GM23338 (cell line): ENCODE measurements at regions not wholly inside any gene's neighbourhood (a gene's known extent, or its start where the extent isn't known, plus 50 kb on each side); places are given as distances from the start of the nearest gene placed in this dataset.

Source experiments
- ATAC-seq: fragments of 200-7000 bp; cut with Tn5 transposase; 3 replicates; pipeline ENCODE4 v1.9.1; 2020
- DNase-seq: peaks from one replicate; pipeline ENCODE4 v3.0.0-alpha.2; 2015; ENCODE audit warnings: low spot score
- H2AFZ ChIP-seq: fragments of 200-600 bp; sonication (generic); 2 replicates; pipeline ENCODE4 v1.8.0; 2016; ENCODE audit warnings: antibody characterized with exemption, mild to moderate bottlenecking, moderate library complexity
- H3F3A ChIP-seq: fragments of 200-600 bp; sonication (generic); replicated peaks from 2 replicates; pipeline ENCODE4 v1.8.0; 2017; ENCODE audit warnings: antibody characterized with exemption, mixed run types, low read depth
- H3K27ac ChIP-seq: fragments of 200-600 bp; sonication (generic); 2 replicates; pipeline ENCODE4 v1.6.1; 2016; ENCODE audit warnings: low read depth
- H3K27me3 ChIP-seq: fragments of 200-600 bp; sonication (generic); 2 replicates; pipeline ENCODE4 v1.8.0; 2016; ENCODE audit warnings: mild to moderate bottlenecking, mixed run types, moderate library complexity; ENCODE audit not compliant: insufficient read depth
- H3K36me3 ChIP-seq: fragments of 200-600 bp; sonication (generic); 2 replicates; pipeline ENCODE4 v1.8.0; 2016; ENCODE audit warnings: mild to moderate bottlenecking; ENCODE audit not compliant: insufficient read depth
- H3K4me1 ChIP-seq: fragments of 200-600 bp; sonication (generic); 2 replicates; pipeline ENCODE4 v1.8.0; 2016; ENCODE audit warnings: mild to moderate bottlenecking, moderate library complexity; ENCODE audit not compliant: insufficient read depth
- H3K4me2 ChIP-seq: fragments of 200-600 bp; sonication (generic); 2 replicates; pipeline ENCODE4 v1.7.1; 2017; ENCODE audit warnings: mixed run types
- H3K4me3 ChIP-seq: fragments of 200-600 bp; sonication (generic); 2 replicates; pipeline ENCODE4 v1.6.1; 2016; ENCODE audit warnings: mixed run types
- H3K79me2 ChIP-seq: fragments of 200-600 bp; sonication (generic); replicated peaks from 2 replicates; pipeline ENCODE4 v1.8.0; 2017; ENCODE audit warnings: mild to moderate bottlenecking; ENCODE audit not compliant: insufficient read depth
- H3K9me2 ChIP-seq: fragments of 200-600 bp; sonication (generic); 2 replicates; pipeline ENCODE4 v1.8.0; 2017; ENCODE audit not compliant: insufficient read depth
- H4K20me1 ChIP-seq: fragments of 200-600 bp; sonication (generic); replicated peaks from 2 replicates; pipeline ENCODE4 v1.8.0; 2017; ENCODE audit warnings: mild to moderate bottlenecking; ENCODE audit not compliant: insufficient read depth
- H3K27ac Mint-ChIP-seq: 2 replicates; pipeline ENCODE4 v1.8.0; 2020; ENCODE audit warnings: inconsistent platforms, mild to moderate bottlenecking, moderate library complexity, mixed read lengths
- H3K27me3 Mint-ChIP-seq: 3 replicates; pipeline ENCODE4 v1.8.0; 2022; ENCODE audit warnings: low read depth, mild to moderate bottlenecking, moderate library complexity, mixed read lengths, inconsistent platforms; ENCODE audit not compliant: insufficient read depth, poor library complexity
- H3K36me3 Mint-ChIP-seq: 3 replicates; pipeline ENCODE4 v1.8.0; 2021; ENCODE audit warnings: low read depth, mild to moderate bottlenecking, inconsistent platforms, moderate library complexity, mixed read lengths
- H3K4me1 Mint-ChIP-seq: 3 replicates; pipeline ENCODE4 v1.8.0; 2020; ENCODE audit warnings: mild to moderate bottlenecking, inconsistent platforms, mixed read lengths
- H3K4me3 Mint-ChIP-seq: 3 replicates; pipeline ENCODE4 v1.8.0; 2021; ENCODE audit warnings: moderate library complexity, mild to moderate bottlenecking, inconsistent platforms, mixed read lengths
- H3K9me3 Mint-ChIP-seq: 3 replicates; pipeline ENCODE4 v1.8.0; 2020; ENCODE audit warnings: moderate library complexity, mild to moderate bottlenecking, inconsistent platforms, mixed read lengths
- CREB1 ChIP-seq: fragments of 250-450 bp; sonication (Bioruptor Pico); IDR thresholded peaks from 2 replicates; pipeline ENCODE4 v1.5.0; 2020; ENCODE audit warnings: low read depth, mild to moderate bottlenecking, moderate library complexity
- EZH2 ChIP-seq: fragments of 200-600 bp; sonication (generic); IDR thresholded peaks from one replicate; pipeline ENCODE4 v1.8.0; 2017; ENCODE audit warnings: antibody characterized with exemption, mild to moderate bottlenecking, low read depth; ENCODE audit not compliant: unreplicated experiment
- EZH2phosphoT487 ChIP-seq: fragments of 200-600 bp; sonication (generic); IDR thresholded peaks from one replicate; pipeline ENCODE4 v1.8.1; 2018; ENCODE audit warnings: antibody characterized with exemption; ENCODE audit not compliant: unreplicated experiment
- JUNB ChIP-seq: IDR thresholded peaks from one replicate; pipeline ENCODE4 v1.6.1; 2016; ENCODE audit warnings: antibody characterized with exemption; ENCODE audit not compliant: unreplicated experiment
- NANOG ChIP-seq: IDR thresholded peaks from 2 replicates; pipeline ENCODE4 v1.6.1; 2016; ENCODE audit warnings: antibody characterized with exemption, borderline replicate concordance
- POLR2AphosphoS5 ChIP-seq: IDR thresholded peaks from 2 replicates; pipeline ENCODE4 v1.6.1; 2016; ENCODE audit warnings: antibody characterized with exemption, low read depth
- REST ChIP-seq: IDR thresholded peaks from one replicate; pipeline ENCODE4 v1.6.1; 2018; ENCODE audit warnings: antibody characterized with exemption; ENCODE audit not compliant: unreplicated experiment
- STAT1 ChIP-seq: IDR thresholded peaks from one replicate; pipeline ENCODE4 v1.6.1; 2016; ENCODE audit warnings: antibody characterized with exemption; ENCODE audit not compliant: unreplicated experiment
- ZNF114 ChIP-seq: fragments of 250-450 bp; sonication (Bioruptor Pico); IDR thresholded peaks from 2 replicates; pipeline ENCODE4 v1.5.0; 2020; ENCODE audit warnings: mild to moderate bottlenecking, moderate library complexity
- ZNF331 ChIP-seq: fragments of 250-450 bp; sonication (Bioruptor Pico); IDR thresholded peaks from 2 replicates; pipeline ENCODE4 v1.5.0; 2020; ENCODE audit warnings: low read depth, mild to moderate bottlenecking, moderate library complexity
- TF ChIP-seq, protein P1 (sequence below): fragments of 250-450 bp; sonication (Bioruptor Pico); IDR thresholded peaks from 2 replicates; pipeline ENCODE4 v1.5.0; 2020; ENCODE audit warnings: mild to moderate bottlenecking, moderate library complexity
- TF ChIP-seq, protein P2 (sequence below), 2 experiments: fragments of 200-600 bp in 1 of 2; sonication (generic) in 1 of 2; conservative IDR thresholded peaks; 2 replicates each; pipeline versions ENCODE4 v1.5.1 to v1.6.1; 2016 to 2017; ENCODE audit warnings: antibody characterized with exemption in 2 of 2, low read depth in 2 of 2, mild to moderate bottlenecking in 2 of 2, moderate library complexity in 1 of 2

- TF ChIP-seq, protein P1, sequence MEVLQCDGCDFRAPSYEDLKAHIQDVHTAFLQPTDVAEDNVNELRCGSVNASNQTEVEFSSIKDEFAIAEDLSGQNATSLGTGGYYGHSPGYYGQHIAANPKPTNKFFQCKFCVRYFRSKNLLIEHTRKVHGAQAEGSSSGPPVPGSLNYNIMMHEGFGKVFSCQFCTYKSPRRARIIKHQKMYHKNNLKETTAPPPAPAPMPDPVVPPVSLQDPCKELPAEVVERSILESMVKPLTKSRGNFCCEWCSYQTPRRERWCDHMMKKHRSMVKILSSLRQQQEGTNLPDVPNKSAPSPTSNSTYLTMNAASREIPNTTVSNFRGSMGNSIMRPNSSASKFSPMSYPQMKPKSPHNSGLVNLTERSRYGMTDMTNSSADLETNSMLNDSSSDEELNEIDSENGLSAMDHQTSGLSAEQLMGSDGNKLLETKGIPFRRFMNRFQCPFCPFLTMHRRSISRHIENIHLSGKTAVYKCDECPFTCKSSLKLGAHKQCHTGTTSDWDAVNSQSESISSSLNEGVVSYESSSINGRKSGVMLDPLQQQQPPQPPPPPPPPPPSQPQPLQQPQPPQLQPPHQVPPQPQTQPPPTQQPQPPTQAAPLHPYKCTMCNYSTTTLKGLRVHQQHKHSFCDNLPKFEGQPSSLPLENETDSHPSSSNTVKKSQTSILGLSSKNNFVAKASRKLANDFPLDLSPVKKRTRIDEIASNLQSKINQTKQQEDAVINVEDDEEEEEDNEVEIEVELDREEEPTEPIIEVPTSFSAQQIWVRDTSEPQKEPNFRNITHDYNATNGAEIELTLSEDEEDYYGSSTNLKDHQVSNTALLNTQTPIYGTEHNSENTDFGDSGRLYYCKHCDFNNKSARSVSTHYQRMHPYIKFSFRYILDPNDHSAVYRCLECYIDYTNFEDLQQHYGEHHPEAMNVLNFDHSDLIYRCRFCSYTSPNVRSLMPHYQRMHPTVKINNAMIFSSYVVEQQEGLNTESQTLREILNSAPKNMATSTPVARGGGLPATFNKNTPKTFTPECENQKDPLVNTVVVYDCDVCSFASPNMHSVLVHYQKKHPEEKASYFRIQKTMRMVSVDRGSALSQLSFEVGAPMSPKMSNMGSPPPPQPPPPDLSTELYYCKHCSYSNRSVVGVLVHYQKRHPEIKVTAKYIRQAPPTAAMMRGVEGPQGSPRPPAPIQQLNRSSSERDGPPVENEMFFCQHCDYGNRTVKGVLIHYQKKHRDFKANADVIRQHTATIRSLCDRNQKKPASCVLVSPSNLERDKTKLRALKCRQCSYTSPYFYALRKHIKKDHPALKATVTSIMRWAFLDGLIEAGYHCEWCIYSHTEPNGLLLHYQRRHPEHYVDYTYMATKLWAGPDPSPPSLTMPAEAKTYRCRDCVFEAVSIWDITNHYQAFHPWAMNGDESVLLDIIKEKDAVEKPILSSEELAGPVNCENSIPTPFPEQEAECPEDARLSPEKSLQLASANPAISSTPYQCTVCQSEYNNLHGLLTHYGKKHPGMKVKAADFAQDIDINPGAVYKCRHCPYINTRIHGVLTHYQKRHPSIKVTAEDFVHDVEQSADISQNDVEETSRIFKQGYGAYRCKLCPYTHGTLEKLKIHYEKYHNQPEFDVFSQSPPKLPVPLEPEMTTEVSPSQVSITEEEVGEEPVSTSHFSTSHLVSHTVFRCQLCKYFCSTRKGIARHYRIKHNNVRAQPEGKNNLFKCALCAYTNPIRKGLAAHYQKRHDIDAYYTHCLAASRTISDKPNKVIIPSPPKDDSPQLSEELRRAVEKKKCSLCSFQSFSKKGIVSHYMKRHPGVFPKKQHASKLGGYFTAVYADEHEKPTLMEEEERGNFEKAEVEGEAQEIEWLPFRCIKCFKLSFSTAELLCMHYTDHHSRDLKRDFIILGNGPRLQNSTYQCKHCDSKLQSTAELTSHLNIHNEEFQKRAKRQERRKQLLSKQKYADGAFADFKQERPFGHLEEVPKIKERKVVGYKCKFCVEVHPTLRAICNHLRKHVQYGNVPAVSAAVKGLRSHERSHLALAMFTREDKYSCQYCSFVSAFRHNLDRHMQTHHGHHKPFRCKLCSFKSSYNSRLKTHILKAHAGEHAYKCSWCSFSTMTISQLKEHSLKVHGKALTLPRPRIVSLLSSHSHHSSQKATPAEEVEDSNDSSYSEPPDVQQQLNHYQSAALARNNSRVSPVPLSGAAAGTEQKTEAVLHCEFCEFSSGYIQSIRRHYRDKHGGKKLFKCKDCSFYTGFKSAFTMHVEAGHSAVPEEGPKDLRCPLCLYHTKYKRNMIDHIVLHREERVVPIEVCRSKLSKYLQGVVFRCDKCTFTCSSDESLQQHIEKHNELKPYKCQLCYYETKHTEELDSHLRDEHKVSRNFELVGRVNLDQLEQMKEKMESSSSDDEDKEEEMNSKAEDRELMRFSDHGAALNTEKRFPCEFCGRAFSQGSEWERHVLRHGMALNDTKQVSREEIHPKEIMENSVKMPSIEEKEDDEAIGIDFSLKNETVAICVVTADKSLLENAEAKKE (CRISPR knock-in tag), result no peak
- TF ChIP-seq JUNB, result no peak
- TF ChIP-seq EZH2, result no peak
- no peak for TF ChIP-seq EZH2phosphoT487
- no peak for TF ChIP-seq POLR2AphosphoS5
- no peak for TF ChIP-seq CREB1
These were observed 92.3 kb upstream of the TLE3 start (continued) for GRCh38 chr15:70189826-70190695.

- TF ChIP-seq EZH2, result no peak
- TF ChIP-seq, protein P2, sequence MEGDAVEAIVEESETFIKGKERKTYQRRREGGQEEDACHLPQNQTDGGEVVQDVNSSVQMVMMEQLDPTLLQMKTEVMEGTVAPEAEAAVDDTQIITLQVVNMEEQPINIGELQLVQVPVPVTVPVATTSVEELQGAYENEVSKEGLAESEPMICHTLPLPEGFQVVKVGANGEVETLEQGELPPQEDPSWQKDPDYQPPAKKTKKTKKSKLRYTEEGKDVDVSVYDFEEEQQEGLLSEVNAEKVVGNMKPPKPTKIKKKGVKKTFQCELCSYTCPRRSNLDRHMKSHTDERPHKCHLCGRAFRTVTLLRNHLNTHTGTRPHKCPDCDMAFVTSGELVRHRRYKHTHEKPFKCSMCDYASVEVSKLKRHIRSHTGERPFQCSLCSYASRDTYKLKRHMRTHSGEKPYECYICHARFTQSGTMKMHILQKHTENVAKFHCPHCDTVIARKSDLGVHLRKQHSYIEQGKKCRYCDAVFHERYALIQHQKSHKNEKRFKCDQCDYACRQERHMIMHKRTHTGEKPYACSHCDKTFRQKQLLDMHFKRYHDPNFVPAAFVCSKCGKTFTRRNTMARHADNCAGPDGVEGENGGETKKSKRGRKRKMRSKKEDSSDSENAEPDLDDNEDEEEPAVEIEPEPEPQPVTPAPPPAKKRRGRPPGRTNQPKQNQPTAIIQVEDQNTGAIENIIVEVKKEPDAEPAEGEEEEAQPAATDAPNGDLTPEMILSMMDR (conservative IDR thresholded peaks at IDR 0.05; ENCODE audit: low read depth in 2 of 2), result no peak
- TF ChIP-seq POLR2AphosphoS5, result no peak
- TF ChIP-seq NANOG, result no peak
- TF ChIP-seq ZNF331 (CRISPR knock-in tag), result no peak
- no peak for TF ChIP-seq JUNB
- TF ChIP-seq CREB1, result no peak
- no peak for TF ChIP-seq REST
- no peak for TF ChIP-seq ZNF114 (CRISPR knock-in tag)
- TF ChIP-seq STAT1, result no peak
These were observed 90.6 kb upstream of the TLE3 start for GRCh38 chr15:70188286-70188685.

More at GRCh38 chr15:70188286-70188685, 90.6 kb upstream of the TLE3 start:
- Histone ChIP-seq H3K4me2 (no peak overlapping the region), H3K27me3 (no peaks in the 10 kb centered on the region), H4K20me1 (no peaks in the 10 kb centered on the region), H3K27ac (no peak overlapping the region), H2AFZ (no peak overlapping the region), H3K36me3 (no peaks in the 10 kb centered on the region), H3K4me3 (no peak overlapping the region), H3K9me2 (no peaks in the 10 kb centered on the region), H3K4me1 (no peaks in the 10 kb centered on the region), H3K79me2 (no peaks in the 10 kb centered on the region), H3F3A (no peaks in the 10 kb centered on the region)
- peaks cover 8% of the 10 kb centered on the region for H3K27me3 Mint-ChIP-seq
- DNase-seq (no peak), ATAC-seq (no peak)
- H3K4me1 Mint-ChIP-seq, result peaks cover 9% of the 10 kb centered on the region
- H3K27ac Mint-ChIP-seq, result no peak overlapping the region
- H3K36me3 Mint-ChIP-seq, result peaks cover 4% of the 10 kb centered on the region; the same call in 2 of the 3 replicates
- H3K4me3 Mint-ChIP-seq, result no peak overlapping the region
- peaks cover 12% of the 10 kb centered on the region for H3K9me3 Mint-ChIP-seq
